NCI-H1417 treated with DMSO at 0.1 percent for 48 hours (cell line): ENCODE measurements at regions not wholly inside any gene's neighbourhood (a gene's known extent, or its start where the extent isn't known, plus 50 kb on each side); places are given as distances from the start of the nearest gene placed in this dataset.

Experiments
- DNase-seq: peaks from one replicate; lab custom pipeline; 2025; lab: John Stamatoyannopoulos, UW

GRCh38 chr16:47779201-47780016, 318.3 kb downstream of the PHKB start:
- no peak for DNase-seq

- no peak for DNase-seq
Measured at GRCh38 chr16:47778106-47778801, 317.1 kb downstream of the PHKB start.

GRCh38 chr16:47777220-47777619, 316.1 kb downstream of the PHKB start:
- DNase-seq: no peak

- DNase-seq: no peak
Measured at GRCh38 chr16:47774661-47775060, 313.5 kb downstream of the PHKB start.

- no peak for DNase-seq
Measured at GRCh38 chr16:47753659-47754058, 292.5 kb downstream of the PHKB start.
